ENCODE measurements at regions not wholly inside any gene's neighbourhood (a gene's known extent, or its start where the extent isn't known, plus 50 kb on each side); places are given as distances from the start of the nearest gene placed in this dataset.
"Not testable (repeated sequence)": the region's sequence is repeated elsewhere in the genome, so short reads cannot be mapped to it uniquely, and the experiment has no call there.

DNA sequence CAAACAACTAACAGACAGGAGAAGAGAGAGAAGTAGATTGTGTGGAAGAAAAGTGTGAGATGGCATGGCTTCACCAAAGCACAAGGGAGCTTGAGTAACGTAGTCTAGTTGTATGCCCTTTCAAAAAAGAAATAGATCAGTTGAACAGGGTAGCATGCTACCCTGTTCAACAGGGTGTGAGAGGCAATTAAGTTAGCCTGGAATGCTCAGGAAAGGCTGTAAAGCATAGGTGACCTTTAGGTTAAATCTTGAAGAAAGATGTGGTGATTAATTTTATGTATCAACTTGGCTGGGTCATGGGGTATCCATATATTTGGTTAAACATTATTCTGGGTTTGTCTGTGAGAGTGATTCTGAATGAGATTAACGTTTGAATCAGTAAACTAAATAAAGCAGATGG lies 61.8 kb upstream of the ZC3H15 start:
- intact Hi-C loops (cut with DNase I): no loop called here
- no peaks in the 10 kb centered on the region for H3K9me3 ChIP-seq

DNA sequence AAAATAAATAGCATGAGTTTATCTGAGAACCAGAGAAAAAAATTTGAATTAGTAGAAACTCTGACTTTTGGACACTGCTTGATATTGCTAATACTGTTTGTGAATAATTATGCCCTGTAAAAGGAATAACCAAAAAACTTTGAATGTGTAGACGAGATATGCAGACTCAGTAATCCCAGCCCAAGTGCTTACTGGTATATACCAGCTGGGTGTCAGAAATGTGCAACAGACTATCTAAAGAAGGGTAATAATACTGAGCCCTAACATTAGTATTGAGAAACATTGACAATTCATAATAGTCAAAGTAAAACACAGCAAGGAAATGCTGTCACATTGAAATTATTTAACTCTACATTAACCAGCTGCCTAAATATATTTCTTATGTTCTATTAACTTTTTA lies 60.5 kb upstream of the ZC3H15 start:
- no peaks in the 10 kb centered on the region for H3K9me3 ChIP-seq
- 75 to 86% (median 84%) methylated on average over 1 of the region's 1 CpG for WGBS, 4 donors
- intact Hi-C loops (cut with DNase I): no loop called here
- H3K27me3 ChIP-seq: no peaks in the 10 kb centered on the region
- ATAC-seq (no peak), DNase-seq (no peak)
- no peak overlapping the region for H3K27ac ChIP-seq
- TF ChIP-seq, protein P1, sequence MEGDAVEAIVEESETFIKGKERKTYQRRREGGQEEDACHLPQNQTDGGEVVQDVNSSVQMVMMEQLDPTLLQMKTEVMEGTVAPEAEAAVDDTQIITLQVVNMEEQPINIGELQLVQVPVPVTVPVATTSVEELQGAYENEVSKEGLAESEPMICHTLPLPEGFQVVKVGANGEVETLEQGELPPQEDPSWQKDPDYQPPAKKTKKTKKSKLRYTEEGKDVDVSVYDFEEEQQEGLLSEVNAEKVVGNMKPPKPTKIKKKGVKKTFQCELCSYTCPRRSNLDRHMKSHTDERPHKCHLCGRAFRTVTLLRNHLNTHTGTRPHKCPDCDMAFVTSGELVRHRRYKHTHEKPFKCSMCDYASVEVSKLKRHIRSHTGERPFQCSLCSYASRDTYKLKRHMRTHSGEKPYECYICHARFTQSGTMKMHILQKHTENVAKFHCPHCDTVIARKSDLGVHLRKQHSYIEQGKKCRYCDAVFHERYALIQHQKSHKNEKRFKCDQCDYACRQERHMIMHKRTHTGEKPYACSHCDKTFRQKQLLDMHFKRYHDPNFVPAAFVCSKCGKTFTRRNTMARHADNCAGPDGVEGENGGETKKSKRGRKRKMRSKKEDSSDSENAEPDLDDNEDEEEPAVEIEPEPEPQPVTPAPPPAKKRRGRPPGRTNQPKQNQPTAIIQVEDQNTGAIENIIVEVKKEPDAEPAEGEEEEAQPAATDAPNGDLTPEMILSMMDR (IDR thresholded peaks at IDR 0.05): no peak
- TF ChIP-seq POLR2A (IDR thresholded peaks at IDR 0.05): no peak
- peaks cover 0 to 10% (median 0%) of the 10 kb centered on the region in 12 donors for H3K4me1 ChIP-seq
- H3K4me3 ChIP-seq: no peak overlapping the region
- H3K36me3 ChIP-seq: no peaks in the 10 kb centered on the region

More for the DNA sequence above, 61.8 kb upstream of the ZC3H15 start:
- 59 to 71% (median 63%) methylated on average over 2 of the region's 2 CpGs for WGBS, 4 donors
- H3K27me3 ChIP-seq: no peaks in the 10 kb centered on the region
- H3K27ac ChIP-seq: no peak overlapping the region
- no peak for TF ChIP-seq POLR2A (IDR thresholded peaks at IDR 0.05)
- TF ChIP-seq, protein P1 (IDR thresholded peaks at IDR 0.05): no peak
- H3K4me1 ChIP-seq: peaks cover 0 to 10% (median 0%) of the 10 kb centered on the region in 12 donors
- ATAC-seq (no peak), DNase-seq (no peak)
- no peaks in the 10 kb centered on the region for H3K36me3 ChIP-seq
- no peak overlapping the region for H3K4me3 ChIP-seq

DNA sequence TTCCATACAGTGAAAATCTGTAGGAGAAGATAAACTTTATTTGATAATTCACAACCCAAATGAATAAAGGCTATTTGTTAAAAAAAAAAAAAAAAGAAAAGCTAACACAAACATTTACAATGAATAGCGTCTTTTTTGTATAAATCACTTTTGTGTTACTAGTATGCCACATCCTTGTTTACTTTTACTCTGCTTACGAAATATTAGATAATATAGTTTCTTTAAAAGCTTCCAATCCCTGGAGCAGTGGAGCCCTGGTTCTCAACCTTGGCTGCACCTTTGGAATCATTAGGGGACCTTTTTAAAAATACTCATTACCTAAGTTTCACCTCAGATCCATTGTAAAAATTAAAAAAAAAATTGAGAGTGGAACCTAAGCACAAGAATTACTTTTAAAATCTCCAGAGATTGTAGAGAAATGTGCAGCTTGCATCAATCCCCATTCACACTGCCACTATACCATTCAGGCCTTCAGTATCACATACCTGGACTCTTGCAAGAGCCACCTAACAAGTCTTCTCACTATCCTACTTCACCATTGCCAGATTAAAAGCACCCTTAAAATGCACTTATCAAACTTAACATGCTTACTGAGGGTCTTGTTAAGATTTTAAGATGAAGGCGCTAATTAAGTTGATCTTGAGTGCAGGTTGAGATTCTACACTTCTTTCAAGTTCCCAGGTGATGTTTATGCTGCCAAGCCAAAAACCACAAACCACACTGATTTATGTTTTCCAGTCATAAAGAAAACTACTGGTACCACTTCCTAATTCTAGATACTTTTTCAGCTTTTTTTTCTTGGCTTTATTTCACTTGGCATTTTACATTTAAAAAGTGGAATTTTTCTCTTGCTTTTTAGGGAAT lies 59.7 kb upstream of the ZC3H15 start:
- Histone ChIP-seq H3K27ac (no peak overlapping the region), H3K9me3 (no peaks in the 10 kb centered on the region), H3K36me3 (no peaks in the 10 kb centered on the region), H3K4me3 (no peak overlapping the region), H3K4me1 (peaks cover 0 to 10% (median 0%) of the 10 kb centered on the region in 12 donors), H3K27me3 (no peaks in the 10 kb centered on the region)
- ATAC-seq (no peak), DNase-seq (no peak)
- TF ChIP-seq POLR2A (IDR thresholded peaks at IDR 0.05): no peak
- TF ChIP-seq, protein P1 (IDR thresholded peaks at IDR 0.05): no peak
- 87 to 93% (median 92%) methylated on average over 3 of the region's 3 CpGs for WGBS, 4 donors
- intact Hi-C loops (cut with DNase I): no loop called here

DNA sequence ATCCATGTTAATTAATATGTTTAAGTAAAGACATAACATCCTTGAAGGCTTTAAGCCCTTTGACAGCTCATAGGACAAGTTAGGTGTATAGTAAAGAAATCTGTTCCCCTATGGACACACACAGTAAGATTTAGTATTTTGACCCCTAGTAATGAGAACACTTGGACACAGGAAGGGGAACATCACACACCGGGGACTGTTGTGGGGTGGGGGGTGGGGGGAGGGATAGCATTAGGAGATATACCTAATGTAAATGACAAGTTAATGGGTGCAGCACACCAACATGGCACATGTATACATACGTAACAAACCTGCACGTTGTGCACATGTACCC lies 59.1 kb upstream of the ZC3H15 start:
- intact Hi-C loops (cut with DNase I); H3K9me3 ChIP-seq; H3K4me1 ChIP-seq; H3K27me3 ChIP-seq; DNase-seq; H3K27ac ChIP-seq; H3K4me3 ChIP-seq; ATAC-seq; H3K36me3 ChIP-seq: not testable (repeated sequence)
- 85 to 93% (median 88%) methylated on average over 3 of the region's 3 CpGs for WGBS, 4 donors

DNA sequence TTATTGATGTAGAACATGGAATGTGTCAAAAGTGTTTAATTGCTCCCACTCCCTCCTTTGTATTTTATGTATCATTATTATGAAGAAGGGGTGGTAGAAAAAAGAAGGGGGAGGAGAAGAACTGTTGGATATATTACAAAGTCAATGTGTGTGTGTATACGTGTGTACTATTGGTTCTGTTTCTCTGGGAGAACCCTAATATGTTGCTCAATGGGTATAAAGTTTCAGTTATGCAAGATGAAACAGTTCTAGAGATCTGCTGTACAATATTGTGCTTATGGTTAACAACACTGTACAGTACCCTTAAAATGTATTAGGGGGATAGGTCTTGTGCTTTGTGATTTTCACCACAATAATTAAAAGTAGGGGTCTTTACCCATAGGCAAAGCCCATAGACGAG lies 58.1 kb upstream of the ZC3H15 start:
- ATAC-seq (no peak), DNase-seq (no peak)
- Histone ChIP-seq H3K27me3 (no peaks in the 10 kb centered on the region), H3K9me3 (no peaks in the 10 kb centered on the region), H3K4me3 (no peak overlapping the region), H3K4me1 (no peaks in the 10 kb centered on the region), H3K36me3 (no peaks in the 10 kb centered on the region), H3K27ac (no peak overlapping the region)
- no peak for TF ChIP-seq POLR2A (IDR thresholded peaks at IDR 0.05)
- TF ChIP-seq, protein P1 (IDR thresholded peaks at IDR 0.05): no peak
- WGBS, 4 donors: 93 to 94% (median 93%) methylated on average over 2 of the region's 2 CpGs
- intact Hi-C loops (cut with DNase I): no loop called here
